NCI-H2081 treated with DMSO at 0.1 percent for 48 hours (cell line): ENCODE measurements at regions not wholly inside any gene's neighbourhood (a gene's known extent, or its start where the extent isn't known, plus 50 kb on each side); places are given as distances from the start of the nearest gene placed in this dataset.

ENCODE experiments used
- DNase-seq: peaks from one replicate; lab custom pipeline; 2025; lab: John Stamatoyannopoulos, UW

GRCh38 chr6:112717856-112718255, 370.7 kb downstream of the RFPL4B start:
- no peak for DNase-seq

- no peak for DNase-seq
These were observed 378.5 kb downstream of the RFPL4B start for GRCh38 chr6:112725541-112726085.

- no peak for DNase-seq
These were observed 388.0 kb downstream of the RFPL4B start for GRCh38 chr6:112735129-112735528.

- DNase-seq = no peak
These were observed 392.6 kb downstream of the RFPL4B start for GRCh38 chr6:112739766-112740165.

GRCh38 chr6:112743323-112743722, 396.2 kb downstream of the RFPL4B start:
- DNase-seq = no peak

DNA sequence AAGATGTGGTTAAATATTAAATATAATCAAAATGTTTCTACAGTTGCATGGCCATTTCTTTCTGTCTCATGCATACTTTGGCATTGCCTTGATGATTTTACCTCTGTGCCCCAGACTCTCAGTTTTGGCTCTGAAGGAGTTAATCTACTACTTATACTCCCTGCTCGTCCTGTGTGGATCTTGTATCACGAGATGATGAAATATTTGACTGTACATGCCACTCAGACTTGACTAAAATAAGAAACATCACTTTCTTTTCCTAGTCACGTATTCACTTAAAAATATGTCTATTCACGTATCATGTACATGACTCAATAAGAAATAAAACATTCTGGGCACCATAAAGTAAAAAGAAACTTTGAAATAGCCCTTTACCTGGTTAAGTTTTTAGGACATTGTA, 397.7 kb downstream of the RFPL4B start:
- no peak for DNase-seq

DNA sequence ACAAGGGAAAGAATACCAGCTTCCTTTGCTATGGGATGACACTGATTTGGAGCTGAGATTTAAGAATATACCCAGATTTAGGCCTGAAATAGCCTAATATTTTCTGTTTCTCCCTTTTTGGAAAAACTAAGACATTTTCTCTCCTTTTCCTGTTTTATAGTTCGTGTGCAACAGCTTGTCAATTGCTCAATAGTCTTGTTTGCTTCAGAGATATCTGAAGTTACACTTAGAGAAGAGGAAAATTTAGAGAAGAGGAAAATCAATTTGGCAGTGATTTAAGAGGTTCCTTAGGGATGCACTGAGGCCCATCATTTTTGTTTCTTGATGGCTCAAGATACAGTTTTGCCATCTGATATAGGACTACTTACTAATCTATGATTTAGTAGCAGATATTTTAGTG, 398.6 kb downstream of the RFPL4B start:
- DNase-seq = no peak

GRCh38 chr6:112749673-112750072, 402.5 kb downstream of the RFPL4B start:
- no peak for DNase-seq

DNA sequence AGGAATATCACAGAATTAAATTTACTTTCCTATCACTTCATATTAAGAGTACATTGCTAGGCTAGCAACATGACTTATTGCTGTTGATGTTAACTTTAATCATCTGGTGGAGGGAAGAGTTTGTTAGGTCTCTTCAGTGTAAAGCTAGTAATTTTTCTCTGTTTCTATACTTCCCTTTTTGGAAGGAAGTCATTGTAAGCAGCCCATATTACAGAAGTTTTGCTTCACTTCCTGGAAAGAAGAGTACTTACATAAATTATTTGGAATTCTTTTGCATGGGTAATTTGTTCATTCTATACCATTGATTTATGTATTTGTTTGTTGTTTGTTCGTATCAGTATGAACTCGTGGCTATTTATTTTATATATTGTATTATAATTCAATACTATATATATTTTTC, 405.2 kb downstream of the RFPL4B start:
- no peak for DNase-seq

GRCh38 chr6:112752791-112753190, 405.7 kb downstream of the RFPL4B start:
- no peak for DNase-seq

GRCh38 chr6:112760831-112761230, 413.7 kb downstream of the RFPL4B start:
- no peak for DNase-seq

DNA sequence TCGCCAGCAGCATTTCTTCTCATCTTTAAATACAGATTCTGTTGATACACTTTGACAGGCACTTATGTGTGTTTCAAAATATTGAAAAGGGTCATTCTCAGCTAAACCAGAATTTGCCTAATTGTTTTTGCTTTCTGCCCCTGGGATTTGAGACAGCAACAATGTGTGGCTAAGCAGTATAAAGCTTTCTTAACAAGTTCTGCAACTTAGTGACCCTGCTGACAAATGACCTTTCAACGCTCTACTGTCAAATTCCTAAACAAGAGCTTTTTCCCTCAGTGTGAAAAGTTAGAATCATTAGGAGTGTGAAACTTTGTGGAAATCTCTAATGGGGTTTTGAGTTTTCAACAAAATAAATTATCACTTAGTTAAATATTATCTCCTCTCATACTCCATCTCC, 414.6 kb downstream of the RFPL4B start:
- DNase-seq = no peak

DNA sequence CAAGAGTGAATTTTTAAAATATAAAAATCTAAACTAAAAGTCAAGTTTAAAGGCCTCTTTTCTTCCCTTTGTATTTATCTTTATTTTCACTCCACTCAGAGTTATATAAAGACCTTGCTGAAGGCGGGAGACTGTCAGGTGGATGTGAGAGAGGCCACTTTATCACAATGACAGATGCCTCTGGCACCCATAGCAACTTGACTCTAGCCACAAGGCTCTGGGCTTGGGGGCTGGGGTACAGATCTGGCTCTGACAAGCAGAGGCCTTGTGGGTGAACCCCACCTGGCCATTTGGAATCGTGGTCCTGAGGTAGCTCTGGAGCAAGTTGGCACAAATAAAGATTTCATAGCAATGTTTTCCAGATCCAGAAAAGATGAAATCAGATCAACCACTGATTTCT, 417.2 kb downstream of the RFPL4B start:
- no peak for DNase-seq

DNA sequence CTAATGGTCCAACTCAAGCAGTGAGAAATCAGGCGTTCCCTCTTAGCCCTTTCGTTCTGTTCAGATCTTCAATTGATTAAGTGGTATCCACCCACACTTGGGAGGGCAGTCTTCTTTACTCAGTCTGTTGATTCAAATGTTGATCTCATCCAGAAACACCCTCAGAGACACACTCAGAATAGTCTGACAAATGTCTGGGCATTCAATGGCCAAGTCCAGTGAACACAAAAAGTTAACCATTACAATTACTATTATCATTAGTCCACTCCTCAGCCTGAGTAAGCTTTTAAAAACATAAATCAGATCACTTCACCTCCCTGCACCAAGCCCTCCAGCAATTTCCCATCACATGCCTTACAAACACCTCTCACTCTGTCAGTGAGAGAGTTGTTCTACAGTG, 423.2 kb downstream of the RFPL4B start:
- DNase-seq = no peak

GRCh38 chr6:112773187-112773586, 426.1 kb downstream of the RFPL4B start:
- no peak for DNase-seq

DNA sequence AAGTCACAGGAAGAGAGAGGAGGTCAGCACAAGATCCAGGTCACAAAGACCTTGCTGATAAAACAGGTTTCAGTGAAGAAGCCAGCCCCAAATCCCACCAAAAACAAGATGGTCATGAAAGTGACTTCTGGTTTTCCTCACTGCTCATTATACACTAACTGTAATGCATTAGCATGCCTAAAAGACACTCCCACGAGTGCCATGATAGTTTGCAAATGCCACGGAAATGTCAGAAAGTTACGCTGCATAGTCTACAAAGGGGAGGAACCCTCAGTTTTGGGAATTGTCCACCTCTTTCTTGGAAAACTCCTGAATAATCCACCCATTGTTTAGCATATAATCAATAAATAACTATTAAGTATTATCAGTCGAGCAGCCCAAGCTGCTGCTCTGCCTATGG, 427.2 kb downstream of the RFPL4B start:
- DNase-seq = no peak

- peak; percentile 9 for DNase-seq
These were observed 433.5 kb downstream of the RFPL4B start for GRCh38 chr6:112780498-112781096.

DNA sequence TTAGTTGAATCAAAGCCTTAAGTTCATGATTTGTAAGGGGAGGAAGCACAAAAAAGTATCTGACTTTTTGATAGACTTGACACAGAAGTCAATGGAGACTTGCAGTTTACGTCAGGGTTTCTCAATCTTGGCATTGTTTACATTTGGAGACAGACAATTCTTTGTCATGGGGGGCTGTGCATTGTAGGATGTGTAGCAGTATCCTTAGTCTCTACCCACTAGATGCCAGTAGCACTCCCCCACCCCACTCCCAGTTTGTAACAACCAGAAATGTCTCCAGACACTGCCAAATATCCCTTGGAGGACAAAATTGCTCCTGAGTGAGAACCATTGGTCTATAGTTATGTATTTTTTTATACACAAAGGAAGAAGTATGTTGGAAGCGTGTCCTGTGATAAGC, 434.1 kb downstream of the RFPL4B start:
- DNase-seq = no peak

GRCh38 chr6:112785408-112785807, 438.3 kb downstream of the RFPL4B start:
- no peak for DNase-seq

- no peak for DNase-seq
These were observed 439.7 kb downstream of the RFPL4B start for GRCh38 chr6:112786801-112787200.

DNA sequence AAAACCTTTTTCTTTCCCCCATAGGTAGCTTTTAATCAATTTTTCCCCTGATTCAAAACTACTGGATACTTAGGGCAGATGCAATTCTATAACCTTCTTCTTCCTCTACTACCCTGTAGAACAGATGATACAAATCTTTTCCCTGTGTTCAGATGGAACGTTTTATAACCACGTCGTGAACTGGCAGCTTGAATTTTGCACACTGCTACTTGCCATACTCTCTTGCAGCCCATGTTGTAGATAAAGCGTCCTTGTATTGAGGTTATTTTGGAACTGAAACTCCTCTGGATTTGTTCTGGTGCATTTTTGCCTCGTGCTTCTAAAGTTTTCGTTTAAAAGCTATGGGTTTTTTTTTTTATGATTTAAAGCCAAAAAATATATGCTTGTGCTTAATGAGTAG, 440.2 kb downstream of the RFPL4B start:
- no peak for DNase-seq

DNA sequence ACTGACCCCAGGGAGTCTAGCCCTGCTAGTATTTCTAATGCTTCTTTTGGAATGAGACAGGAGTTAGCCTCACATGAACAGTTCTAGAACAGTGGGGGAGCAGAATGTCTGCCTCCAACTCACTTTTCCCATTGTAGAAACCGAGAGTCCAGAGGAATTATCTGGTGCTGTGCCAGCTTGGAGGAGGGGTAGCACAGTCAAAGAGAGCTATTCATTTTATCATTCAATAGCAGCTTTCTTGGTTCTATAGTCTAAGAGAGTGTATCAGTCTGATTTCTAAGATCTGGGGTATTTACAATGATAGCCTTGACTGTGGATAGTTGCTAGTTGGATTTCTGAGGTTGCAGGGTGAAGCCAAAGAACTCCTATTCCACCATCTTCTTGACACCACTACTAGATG, 448.2 kb downstream of the RFPL4B start:
- no peak for DNase-seq

- DNase-seq = no peak
These were observed 449.6 kb downstream of the RFPL4B start for GRCh38 chr6:112796712-112797111.

DNA sequence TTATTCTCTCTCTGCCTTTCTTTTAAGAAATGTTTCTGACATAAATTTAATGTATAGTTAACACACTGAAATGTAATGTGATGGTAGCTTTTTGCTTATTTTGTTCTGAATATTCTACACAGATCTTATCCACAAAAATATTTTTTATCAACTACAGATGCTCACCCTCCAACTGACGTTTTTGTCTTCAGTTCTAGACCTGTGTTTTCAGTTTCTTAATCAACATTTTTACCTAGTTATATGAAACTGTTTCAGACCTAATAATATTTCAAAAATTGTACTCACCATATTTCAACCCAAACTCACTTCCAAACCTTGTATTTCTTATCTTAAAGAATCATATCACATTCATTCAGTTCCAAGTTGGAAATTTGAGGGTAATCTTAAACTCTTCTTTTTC, 452.8 kb downstream of the RFPL4B start:
- no peak for DNase-seq
